Islet of Langerhans (tissue), 1 donor: ENCODE measurements at regions not wholly inside any gene's neighbourhood (a gene's known extent, or its start where the extent isn't known, plus 50 kb on each side); places are given as distances from the start of the nearest gene placed in this dataset.
"Not testable (repeated sequence)": the region's sequence is repeated elsewhere in the genome, so short reads cannot be mapped to it uniquely, and the experiment has no call there.

Experiments used
- FAIRE-seq: peaks from one replicate; lab custom pipeline; 2011; peaks lifted over from hg19 to GRCh38; lab: Jason Lieb, UNC

DNA sequence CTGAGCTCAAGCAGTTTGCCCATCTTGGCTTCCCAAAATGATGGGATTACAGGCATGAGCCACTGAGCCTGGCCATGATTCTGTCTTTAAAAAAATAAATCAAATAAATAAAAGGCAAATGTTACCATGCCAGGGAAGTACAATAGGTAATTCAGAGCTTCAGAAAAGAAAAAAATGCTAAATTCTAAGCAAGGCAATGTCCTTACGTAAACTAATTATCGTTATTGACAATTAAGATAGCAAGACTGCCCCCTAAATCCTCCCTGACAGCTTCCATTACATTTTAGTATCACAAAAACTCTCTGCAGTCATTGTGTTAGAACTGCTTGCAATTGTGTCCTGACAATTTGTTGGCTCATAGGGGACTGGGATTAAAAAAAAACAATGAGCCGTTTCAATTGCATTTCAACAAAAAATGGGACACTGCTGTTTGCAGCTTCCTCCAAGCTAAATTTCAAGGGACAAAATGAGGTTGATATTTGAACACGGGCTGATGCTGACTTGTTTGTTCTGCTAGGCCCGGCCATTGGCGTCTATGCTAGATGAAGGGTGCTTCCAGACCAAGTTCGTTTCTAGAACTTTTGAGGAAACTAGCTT is 88.9 kb downstream of the MOGAT1 start:
- FAIRE-seq = no peak

DNA sequence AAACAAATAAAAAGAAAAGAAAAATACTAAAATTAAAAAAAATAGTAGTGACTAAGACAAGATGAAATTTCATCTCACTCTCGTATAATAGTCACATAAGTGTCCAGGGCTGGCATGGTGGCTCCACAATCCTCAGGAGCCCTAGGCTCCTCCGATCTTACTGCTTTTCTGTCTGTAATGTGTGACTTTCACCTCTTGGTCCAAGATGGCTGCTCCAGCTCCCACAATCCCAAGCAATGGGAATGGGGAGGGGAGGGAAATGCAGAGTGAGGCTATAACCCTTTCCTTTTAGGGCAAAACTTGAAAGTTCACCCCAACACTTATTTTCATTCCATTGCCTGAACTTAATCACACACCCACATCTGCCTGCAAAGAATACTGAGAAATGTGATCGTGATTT is 90.4 kb downstream of the MOGAT1 start:
- FAIRE-seq = no peak

DNA sequence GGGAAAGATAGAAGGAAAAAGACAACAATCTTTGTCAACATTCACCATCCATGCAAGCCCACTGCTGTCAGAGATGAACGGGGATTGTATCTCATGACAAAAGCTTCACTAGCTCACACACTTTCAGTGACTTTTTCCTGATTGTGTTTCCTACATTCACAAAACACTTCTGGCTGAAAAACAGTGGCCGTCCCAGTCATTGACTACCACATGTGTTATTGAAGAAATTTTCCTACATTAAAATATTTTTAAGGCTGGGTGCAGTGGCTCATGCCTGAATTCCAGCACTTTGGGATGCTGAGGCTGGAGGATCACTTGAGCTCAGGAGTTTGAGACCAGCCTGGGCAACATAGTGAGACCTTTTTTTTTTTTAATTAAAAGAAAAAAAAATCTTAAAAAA is 90.9 kb downstream of the MOGAT1 start:
- no peak for FAIRE-seq

DNA sequence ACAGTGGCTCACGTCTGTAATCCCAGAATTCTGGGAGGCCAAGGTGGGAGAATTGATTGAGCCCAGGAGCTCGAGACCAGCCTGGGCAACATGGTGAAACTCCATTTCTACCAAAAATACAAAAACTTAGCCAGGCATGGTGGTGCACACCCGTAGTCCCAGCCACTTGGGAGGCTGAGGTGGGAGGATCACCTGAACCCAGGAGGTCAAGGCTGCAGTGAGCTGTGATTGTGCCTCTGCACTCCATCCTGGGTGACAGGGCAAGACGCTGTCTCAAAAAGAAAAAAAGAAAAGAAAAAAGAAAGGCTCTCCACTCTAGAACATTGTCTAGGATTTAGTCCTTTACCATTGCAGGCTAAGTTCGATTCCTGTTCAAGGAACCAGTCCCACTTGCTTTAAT is 94.4 kb downstream of the MOGAT1 start:
- FAIRE-seq = not testable (repeated sequence)

DNA sequence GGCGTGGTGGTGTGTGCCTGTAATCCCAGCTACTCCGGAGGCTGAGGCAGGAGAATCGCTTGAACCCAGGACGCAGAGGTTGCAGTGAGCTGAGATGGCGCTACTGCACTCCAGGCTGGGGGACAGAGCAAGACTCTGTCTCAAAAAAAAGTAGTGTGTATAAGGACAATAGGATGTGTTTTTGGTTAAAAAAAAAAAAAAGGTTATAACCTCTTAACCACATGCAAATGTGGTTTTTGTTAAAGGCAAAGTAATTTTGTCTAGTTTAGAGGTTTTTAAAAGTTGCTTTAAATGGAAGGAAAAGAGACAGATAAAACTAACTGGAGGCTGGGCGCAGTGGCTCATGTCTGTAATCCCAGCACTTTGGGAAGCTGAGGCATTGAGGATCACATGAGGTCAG is 92.8 kb upstream of the ACSL3 start:
- not testable (repeated sequence) for FAIRE-seq

DNA sequence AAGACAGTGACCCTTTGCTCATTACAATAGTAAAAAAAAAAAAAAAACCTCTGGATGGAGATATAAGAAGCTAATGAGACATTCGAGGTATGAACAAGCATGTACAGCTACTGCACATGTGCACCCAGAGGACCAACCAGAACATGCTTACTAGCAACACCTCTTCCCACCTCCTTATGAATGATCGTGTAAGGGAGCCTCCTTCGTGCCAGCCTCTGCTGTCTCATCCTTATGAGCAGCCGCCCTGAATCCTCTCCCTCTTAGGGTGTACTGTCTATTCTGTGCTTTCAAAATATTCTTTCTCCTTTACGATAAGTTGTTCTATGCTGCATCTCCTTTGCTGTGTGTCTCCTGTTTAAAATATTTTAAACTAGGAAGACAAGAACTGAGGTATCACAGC is 91.4 kb upstream of the ACSL3 start:
- FAIRE-seq = no peak

DNA sequence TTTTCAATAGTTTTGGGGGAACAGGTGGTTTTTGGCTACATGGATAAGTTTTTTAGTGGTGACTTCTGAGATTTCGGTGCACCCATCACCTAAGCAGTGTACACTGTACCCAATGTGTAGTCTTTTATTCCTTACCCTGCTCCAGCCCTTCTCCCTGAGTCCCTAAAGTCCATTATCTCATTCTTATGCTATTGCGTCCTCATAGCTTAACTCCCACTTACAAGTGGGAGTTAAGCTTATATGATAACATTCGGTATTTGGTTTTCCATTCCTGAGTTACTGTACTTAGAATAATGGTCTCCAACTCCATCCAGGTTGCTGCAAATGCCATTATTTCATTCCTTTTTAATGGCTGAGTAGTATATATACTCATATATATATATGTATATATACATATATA is 90.9 kb upstream of the ACSL3 start:
- FAIRE-seq = no peak

DNA sequence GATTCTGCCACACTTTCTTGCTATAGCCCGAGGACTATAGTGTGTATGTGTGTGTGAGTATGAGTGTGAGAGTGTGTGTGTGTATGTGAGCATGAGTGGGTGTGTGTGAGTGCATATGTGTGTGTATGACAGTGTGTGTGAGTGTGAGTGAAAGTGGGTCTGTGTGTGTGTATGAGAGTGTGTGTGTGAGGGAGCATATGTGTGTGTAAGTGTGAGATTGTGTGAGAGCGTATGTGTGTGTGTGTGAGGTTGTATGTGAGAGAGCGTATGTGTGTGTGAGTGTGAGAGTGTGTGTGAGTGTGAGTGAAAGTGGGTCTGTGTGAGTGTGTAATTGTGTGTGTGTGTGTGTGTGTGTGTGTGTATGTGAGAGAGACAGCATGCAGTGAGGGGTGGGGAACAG is 89.0 kb upstream of the ACSL3 start:
- no peak for FAIRE-seq

DNA sequence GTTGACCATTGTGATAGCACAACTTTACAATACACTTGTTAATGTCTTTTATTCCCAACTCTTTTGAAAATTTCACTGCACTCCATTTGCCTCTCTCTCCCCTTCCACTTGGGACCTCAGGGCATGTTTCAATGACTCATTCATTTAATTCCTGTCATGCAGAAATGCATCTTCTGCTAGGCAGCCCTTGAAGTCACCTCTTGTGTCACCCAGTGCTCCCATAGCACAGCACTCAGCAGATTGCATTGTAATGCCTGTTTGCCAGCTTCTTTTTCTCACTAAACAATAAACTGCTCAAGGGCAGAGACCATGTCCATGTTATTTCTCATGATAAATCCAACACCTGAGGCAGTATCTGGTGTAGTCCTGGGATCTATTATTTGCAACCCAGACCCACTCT is 85.9 kb upstream of the ACSL3 start:
- FAIRE-seq = no peak

DNA sequence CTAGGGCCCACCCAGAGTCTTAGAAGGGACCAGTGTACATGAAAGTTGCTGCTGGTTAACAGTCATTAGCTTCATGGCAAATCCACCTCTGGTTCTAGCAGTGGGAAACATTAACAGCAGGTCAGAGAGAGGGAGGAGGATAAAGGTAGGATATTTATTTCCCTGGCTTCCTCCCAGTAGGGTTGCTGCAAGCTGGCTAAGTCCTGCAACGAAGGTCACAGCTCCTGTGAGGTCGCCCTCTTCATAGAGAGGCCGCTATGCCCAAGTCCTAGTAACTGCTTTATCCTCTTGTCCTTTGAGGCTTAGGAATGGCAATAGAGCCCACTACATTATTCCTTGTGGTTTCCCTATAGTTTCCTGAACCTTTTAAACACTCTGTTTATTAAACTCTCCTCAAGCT is 84.0 kb upstream of the ACSL3 start:
- FAIRE-seq = no peak

DNA sequence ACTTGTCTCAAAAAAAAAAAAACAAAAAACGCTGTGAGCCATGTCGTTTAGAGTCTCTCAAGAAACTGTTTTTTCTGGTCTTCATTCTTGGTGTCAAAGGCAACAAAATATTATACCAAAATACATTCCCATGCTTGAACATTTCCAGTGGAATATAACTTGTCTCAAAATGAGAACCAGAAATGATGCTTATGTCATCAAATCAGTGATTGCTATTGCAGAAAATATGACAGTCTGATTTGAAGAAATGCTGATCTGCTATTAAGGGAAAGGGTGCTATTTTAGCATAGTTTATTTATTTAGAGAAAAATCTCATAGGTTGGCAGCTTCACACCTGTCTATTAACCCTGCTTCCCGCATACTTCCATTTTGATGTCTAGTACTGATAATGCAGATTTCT is 82.4 kb upstream of the ACSL3 start:
- no peak for FAIRE-seq

DNA sequence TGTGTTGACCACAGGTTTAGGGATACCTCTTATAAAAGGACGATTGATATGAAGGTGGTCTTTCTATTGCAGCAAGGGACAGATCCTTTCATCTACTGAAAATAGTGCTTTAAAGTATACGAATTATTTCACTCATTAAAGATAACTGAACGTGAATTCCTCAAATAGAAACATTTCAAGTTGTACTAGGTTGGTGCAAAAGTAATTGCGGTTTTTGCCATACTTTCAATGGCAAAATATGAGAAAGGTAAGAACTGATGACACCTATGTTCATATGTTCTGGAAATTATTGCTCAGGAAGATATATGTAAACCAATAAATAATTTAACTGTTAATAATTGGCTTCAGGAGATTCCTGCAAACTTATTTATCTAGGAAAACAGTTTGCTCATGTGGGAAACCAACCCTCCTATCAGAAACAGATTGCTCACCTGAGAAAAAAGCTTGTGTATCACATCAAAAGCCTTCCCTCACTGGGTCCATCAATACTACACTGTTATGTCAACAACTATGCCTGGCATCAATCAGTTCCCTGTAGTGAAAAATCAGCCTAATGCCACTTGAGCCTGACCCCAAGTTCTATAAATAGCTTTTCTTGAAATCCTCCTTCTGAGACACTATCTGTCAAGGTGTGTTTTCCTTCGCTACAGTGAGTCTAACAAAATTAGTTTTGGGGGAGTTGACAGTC is 81.5 kb upstream of the ACSL3 start:
- FAIRE-seq = no peak

DNA sequence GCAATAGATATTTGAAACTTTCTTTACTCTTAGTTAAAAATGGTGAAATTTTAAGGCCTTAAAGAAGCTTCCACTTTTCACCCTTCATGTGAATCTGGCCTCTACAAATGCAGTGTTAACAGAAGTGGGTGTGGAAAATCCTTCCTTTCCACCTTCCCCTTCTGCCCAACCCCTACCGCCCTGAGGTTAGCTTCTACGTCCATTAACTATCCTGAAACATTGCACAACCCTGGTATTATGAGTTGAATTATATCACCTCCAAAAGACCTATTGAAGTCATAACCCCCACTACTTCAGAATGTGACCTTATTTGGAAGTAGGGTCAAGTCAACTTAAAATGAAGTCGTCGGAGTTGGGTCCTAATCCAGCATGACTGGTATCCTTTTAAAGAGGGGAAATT is 80.8 kb upstream of the ACSL3 start:
- no peak for FAIRE-seq

DNA sequence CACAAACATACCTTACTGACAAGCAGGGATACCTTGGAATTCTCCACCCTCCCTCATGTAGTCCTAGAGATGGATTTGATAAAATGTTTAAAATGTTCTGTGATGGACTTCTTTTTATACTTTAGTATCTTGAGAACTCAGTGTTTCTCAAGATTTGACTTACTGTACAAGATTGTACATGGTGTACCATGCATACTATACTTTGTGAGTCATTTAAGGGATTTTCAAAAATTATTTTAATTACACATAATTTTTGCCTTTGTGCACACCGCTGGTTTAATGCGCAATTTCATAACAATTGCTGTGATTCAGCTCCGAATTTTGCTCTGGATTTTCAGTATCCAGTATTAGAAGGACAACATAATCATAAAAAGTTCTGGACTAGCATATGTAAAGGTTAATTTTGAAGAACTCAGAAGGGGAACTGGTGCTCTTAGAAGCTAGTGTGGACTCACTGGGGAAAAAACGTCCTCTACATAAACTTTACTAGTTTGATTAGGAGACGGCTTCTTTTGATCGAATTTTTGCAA is 78.6 kb upstream of the ACSL3 start:
- no peak for FAIRE-seq

DNA sequence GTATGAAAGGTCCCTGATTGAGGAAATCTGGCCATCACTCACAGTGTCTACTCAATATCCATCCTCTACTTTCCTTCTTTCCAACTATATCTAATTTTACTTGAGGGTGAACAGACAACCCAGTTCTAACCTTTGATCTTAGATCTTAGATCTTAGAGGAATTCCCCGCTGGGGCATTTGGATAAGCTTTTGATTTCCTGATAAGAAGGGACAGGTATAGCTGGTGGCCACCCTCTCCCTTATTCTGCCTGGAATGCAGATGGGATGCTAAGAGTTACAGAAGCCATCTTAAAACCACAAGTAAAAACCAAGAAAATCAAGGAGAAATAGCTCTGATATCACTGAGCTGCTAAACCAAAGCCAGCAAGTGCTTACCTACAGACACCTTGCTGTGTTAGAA is 77.2 kb upstream of the ACSL3 start:
- no peak for FAIRE-seq

DNA sequence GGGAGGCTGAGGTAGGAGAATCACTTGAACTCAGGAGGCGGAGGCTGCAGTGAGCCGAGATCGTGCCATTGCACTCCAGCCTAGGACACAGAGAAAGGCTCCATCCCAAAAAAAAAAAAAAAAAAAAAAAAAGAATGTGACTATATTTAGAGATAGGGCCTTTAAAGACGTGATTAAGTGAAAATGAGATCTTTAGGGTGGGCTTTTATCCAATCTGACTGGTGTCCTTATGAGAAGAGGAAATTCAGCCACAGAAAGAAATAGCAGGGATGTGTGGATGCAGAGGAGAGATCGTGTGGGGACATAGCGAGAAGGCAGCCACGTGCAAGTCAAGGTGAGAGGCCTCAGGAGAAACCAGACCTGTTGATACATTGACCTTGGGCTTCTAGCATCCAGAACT is 69.9 kb upstream of the ACSL3 start:
- no peak for FAIRE-seq

DNA sequence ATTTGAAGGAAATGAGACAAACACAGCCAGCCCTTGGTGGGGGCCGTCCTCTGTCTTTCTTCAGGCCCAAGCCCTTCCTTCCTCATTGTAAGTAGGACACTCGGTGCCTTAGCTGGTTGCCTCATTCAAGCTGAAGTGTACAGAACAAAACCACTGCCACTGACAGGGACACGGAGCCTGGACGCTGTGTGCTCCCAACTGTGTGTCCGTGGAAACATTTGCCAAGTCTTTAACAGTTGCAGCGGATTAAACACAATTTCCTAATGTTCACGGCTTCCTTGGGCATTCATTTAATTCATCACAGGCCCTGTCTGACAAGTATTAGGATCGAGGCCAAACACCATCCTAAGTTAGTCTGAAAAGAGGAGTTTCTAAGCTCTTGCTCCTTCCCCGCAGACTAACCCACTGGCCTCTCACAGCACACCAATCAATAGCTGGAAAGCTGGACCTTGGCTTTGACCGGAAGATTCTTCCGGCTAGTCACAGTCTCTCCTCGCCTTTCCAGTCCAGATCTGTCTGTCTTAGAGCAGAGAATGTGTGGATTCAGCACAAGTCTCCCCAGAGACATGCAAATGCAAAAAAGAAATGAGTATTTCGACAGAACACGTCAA is 68.7 kb upstream of the ACSL3 start:
- FAIRE-seq = no peak

DNA sequence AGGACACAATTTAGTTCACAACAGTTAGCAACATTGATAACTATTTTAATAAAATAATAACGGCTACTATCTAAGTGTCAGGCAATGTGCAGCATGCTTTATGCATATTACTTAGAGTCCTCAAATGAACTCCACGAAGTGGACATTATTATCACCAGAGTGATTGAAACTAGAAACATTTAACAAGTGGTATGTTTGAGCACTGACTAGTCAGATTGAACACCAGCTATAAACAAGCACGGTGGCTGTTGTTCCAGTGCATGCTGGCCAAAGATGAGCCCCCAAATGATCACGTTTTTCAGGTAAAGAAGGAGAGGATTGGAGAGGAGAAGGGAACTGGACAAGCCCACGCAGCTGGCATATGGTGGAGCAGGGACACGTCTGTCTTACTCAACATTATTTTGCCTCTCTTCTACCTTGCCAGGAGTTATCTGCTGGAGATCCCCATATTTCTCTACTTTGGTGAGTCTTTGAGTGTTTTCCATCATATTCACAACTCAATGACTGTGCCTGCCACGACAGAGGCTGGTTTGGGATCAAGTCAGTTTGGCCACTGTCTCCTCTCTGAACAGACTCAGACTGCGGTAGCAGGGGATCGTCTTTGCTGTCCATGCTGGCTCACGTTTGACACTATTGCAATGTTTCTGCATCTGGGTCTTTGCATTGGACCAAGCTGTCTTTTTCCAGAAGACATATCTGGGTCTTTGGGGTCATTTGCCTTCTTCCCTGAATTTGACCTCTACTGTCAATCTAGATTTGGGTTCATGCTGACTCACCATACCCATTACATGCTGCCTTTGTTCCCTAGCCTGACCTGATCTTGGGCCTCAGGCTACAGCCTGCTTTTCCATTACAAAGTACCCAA is 66.0 kb upstream of the ACSL3 start:
- FAIRE-seq = no peak

DNA sequence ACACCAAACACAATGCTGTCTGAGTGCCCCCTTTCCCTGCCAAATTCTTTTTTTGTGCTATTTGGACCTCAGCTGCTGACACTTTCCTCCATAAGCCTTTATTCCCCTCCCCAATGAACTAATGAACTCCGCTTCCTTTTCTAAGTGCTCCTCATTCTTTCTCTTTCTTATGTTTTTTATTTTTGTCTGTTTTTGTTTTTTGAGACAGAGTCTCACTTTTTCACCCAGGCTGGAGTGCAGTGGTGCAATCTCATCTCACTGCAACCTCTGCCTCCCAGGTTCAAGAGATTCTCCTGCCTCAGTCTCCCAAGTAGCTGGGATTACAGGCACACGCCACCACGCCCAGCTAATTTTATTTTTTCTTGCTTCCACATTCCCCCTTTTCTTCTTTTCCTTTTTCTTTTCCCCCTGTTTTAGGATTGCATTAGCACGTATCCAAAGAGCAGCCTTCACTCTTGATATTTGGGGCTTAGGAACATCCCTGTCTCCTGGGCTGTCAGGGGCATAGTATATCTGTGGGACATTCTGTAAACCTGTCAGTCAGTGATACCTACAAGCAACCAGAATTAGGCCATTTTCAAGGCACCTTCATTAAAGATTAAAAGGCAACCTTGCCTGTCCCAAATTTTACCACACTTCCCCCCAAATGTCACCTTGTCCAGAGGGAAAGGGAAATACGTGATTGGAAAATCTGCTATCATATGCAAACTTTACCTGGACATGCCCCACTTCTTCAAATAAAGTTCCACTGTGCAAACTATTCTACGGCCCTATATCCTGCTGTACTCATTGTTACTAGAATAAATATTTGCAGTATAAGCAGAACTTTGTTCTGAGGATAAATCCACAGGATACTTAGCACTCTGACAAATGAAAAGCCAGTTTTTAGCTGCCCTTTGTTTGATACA is 65.1 kb upstream of the ACSL3 start:
- FAIRE-seq = peak; percentile 58

DNA sequence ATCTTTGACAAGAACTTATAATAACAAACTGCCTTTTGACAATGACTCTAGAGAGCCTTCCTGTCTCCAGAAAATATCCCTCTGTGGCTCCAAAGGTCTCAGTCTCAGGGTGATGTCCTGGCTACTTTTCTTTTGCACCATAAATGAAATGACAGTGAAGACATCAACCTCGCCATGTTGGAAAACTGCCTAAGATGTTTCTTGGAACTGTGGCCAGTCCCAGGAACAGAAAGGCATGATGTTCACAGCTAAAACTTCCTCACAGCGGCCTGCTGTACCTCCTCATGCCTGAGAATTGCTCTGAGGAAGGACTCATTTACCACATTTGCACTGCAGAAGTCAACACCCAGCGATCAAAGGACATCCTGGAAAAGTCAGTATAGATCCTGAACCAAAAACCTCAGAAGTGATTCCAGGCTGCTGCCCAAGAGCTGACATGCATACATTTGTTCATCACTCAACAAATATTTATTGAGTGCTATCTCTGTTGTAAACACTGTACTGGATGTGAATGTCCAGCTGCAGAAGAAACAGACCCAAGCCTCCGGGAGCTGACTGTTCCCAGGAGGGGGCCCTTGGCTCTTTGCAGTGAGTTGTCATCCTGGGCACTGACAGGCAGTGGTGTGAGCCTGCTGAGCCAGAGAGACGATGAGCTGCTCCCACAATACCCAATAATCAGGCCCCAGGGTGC is 64.3 kb upstream of the ACSL3 start:
- FAIRE-seq = no peak

DNA sequence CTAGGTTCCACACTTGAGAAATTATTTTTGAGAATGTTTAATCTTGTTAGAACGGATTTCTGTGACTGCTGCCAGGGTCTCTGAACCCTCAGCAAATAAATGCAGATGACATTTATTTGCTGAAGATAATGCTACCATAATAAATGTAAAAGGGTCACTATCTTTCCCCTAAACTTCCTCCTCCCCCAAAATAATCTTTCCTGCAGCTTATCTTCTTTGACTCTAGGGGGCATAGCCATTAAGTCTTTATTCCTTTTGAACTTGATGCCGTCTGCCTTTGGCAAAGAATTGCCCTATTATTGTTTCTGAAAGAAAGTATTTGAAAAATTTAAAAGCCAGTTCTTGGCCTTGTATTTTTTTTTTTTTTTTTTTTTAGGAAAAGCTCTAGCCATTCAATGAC is 63.6 kb upstream of the ACSL3 start:
- FAIRE-seq = no peak
